ENCODE measurements at regions not wholly inside any gene's neighbourhood (a gene's known extent, or its start where the extent isn't known, plus 50 kb on each side); places are given as distances from the start of the nearest gene placed in this dataset.

DNA sequence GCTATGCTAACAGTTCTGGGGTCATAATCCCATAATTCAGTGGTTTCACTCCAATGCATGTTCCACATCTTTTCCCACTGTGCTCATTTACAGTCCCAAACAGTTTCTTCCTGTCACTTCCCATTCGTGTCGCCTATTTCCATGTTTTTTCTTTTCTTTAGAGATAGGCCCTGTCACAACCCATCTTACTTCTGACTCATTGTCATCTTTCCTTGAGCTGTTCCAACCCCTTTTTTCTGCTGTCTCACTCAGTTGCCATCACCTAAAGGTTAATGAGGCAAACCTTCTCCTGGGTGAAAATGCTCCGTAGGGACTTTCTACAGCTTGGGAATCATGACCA is 814.5 kb downstream of the VGLL3 start:
- DNase-seq (ENCODE audit: low read depth, low spot score), result no peak

DNA sequence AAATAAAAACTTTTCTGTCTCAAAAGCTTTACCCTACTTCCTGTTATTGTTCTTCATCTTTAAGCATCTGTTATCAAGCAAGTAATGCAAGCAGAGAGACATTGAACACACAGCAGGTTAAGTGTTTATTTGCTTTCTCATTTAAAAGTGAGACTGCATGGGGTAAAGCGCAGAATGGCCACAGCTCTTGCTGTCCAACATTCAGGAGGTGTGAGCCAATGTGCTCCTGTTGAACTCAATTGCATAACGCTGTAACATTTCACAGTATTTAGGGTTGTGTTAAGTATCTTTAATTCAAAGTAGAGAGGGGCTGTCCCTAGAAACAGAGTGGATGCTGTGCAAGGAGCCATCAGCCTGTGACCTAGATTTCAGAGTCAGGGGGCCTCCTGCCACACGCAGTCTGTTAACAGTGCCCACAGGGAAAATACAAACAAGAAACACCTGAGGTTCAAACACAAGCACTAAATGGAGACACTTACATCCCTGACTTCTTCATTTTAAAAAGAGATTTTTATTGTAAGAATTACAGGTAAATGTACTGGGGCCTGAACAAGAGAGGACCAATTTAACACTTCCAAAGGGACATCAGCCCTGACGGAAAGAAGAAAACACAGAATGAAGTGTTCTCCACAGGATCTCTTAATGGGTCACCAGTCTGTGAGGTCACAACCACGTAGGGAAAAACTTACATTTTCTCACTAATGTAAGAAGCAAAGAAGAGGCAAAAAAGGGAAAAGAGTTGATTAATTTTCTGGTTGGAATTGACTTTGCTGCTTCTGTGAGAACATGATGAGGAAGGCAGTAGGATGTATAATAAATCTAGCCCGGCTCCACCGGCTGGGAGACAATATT is 815.1 kb downstream of the VGLL3 start:
- DNase-seq (ENCODE audit: low read depth, low spot score), result no peak

DNA sequence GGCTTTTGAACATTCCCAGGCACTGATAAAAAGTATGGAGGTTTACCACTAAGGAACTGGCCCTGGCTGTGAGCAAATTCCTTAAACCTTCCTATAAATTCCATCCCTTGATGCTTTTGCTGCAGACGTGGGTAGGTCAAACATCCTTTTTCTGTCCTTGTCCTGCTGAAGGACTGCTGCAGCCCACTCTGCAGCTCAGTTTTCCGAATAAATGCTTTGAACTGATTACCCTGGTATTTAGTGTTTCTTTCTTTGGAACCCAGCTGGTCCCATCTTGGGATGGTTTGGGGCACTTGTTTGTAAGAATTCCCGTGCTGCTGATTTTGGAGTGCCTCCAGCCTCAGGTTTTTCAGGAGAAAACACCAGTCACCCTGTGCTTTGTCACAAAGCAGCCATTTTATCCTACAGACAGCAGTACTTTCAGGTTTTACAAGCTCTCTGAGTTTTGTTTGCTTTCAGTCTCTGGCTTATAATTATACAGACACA is 815.9 kb downstream of the VGLL3 start:
- DNase-seq (ENCODE audit: low read depth, low spot score), result no peak

DNA sequence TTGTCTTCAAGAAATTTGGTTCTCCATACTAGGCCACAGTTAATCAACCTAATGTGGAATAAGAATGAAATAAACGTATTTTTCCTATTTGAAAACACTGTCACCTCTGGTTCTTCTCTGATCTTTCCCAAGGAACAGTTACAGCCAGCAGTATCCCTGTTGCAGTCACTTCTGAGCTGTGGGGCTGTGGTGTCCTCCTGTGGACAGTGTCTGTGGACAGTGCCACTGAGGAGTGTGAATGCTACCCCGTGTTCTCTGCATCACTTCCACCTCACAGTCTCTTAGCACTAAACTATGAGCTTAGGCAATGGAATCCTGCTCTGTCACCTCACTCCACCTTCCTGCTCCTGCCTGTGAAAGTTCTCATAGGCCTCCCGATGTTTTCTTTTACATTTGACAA is 817.5 kb downstream of the VGLL3 start:
- no peak for DNase-seq (ENCODE audit: low read depth, low spot score)

DNA sequence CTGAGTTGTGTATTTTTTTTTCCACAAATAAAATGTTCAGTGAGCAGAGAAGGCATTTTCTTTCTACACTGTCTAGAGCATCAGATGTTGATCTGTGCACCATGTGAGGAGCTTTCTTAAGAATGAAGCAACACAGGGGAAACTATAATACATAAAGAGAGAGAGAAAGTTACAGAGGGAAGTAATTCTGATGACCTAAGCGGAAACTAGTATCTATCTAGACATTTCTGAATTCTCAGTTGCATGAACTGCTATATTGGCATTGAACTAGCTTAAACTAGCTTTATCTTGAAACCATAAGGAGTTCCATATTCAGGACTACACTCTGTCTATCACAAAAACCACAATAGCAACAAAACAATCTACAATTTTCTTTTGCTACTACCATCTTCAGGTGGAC is 822.4 kb downstream of the VGLL3 start:
- no peak for DNase-seq (ENCODE audit: low read depth, low spot score)

DNA sequence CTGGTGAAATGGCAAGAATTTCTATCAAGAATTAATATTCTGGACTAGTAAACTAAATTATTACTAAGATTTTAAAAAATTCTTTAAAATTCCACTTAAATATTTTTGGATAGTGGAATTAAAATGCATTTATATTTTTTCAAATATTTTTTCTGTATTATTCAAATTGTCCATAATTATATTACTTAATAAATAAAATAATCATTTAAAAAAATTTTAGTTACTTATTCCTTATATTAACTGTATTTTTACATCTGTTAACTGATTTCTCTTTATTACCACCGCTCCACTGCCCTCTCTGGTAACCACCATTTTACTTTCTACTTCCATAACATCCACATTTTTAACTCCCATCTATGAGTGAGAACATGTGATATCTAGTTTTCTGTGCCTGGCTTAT is 828.4 kb downstream of the VGLL3 start:
- DNase-seq (ENCODE audit: low read depth, low spot score), result no peak

DNA sequence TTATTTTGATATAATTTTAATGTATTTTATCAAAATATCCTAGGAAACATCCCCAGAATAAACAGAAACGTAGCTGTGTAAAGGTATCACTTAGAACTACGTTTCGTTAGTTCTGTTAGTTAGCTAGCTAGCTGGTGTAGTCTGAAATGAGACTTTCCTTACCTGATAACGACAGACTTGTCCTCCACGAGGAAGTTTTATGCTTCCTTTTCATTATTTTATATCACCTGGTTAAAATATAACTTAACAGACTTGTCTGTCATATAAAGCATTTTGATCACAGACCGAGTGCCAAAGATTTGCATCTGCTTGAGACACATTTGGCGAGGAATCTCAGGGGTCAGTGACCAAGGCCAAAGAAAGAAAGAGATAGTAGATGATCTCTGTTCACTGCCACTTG is 829.5 kb downstream of the VGLL3 start:
- DNase-seq (ENCODE audit: low read depth, low spot score), result no peak

DNA sequence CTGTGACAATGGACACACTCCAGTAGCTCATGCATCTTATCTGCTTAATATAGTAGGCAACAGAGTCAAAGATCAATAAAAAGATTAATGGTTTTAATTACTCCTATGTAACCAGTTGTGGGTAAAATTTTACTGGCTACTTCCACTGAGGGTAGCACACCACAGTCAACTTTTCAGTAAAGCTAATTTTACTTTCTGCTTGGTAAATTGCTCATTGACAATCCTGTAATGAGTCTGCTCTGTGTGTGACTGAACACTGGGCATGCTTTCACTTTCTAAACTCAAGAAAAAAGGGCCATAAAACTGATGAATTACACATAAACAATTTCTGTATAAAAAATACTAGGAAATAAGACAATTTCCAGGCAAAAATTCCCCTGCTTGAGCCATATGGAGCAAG is 838.3 kb downstream of the VGLL3 start:
- DNase-seq (ENCODE audit: low read depth, low spot score), result no peak

DNA sequence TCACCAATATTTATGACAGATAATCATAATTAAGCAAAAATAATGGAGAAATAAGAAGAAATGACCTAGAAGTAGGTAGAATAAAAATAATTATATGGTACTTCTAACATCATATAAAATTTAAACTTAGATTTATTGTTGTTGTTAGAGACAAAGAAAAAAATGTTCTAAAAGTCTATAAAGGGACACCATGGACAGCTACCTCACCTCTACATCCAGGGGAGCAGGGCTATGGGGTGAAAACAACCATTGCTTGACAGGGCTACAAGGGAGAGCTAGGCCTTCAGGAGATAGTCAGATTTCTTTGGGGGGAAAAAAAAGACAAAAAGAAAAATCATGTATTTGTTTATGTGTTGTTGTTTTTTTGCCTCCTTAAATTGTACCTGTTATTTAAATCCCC is 841.9 kb downstream of the VGLL3 start:
- DNase-seq (ENCODE audit: low read depth, low spot score), result no peak

DNA sequence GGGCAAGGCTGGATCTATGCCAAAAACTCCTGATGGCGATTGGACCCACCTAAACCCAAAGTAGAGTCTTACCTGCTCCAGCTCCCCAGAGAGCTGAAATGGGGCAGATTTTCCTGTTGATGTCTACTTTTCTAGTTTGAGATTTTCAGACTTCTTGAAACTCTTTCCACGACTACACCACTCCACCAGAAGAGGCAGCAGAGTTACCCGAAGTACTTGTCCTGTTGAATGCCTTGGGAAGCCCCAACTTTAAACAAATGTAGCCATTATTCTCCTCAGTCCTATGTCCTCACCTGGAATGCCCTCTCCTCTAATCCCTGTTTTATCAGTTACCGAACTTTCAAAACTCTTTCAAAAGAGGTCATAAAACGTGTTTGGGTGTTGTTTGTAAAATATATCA is 843.8 kb downstream of the VGLL3 start:
- no peak for DNase-seq (ENCODE audit: low read depth, low spot score)

DNA sequence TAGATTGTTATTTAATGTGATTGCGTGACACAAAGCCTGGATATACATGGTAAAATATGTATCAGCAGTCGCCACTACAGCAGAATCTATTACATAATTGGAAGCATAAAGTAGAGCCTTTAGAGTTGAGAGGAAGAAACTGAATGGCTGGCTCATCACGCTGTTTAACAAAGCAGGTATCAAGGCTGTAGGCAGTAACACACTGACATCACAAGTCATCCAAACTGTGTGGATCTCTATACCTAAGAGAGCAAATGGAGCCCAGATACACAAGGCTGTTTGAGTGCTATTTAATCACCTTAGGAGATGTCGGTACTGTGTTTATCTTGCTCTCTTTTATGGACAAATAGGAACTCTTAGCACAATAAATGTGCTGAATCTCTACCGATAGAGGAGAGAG is 864.4 kb downstream of the VGLL3 start:
- DNase-seq (ENCODE audit: low read depth, low spot score), result no peak
